GM12878 (cell line): ENCODE measurements at regions not wholly inside any gene's neighbourhood (a gene's known extent, or its start where the extent isn't known, plus 50 kb on each side); places are given as distances from the start of the nearest gene placed in this dataset.

Experiments
- ATAC-seq: fragments of 200-7000 bp; cut with Tn5 transposase; 3 replicates; pipeline ENCODE4 v1.9.1; 2020; ENCODE audit warnings: mild to moderate bottlenecking, moderate library complexity
- BruUV-seq: library from RNA; stranded (reverse); fragments of 400-500 nt; replicated peaks from 2 replicates; lab custom pipeline; 2021; lab: Mats Ljungman, UMichigan
- CTCF ChIA-PET: fragments of 300-600 bp; sonication (Branson Sonifier 250); formaldehyde crosslinking; extraction: SDS; loops from one replicate; lab custom pipeline; 2021; ENCODE audit warnings: inconsistent platforms; lab: Yijun Ruan, JAX
- POLR2A ChIA-PET: fragments of 350-600 bp; formaldehyde crosslinking; extraction: SDS; loops from one replicate; lab custom pipeline; 2021; ENCODE audit warnings: inconsistent platforms; lab: Charles Lee
- RAD21 ChIA-PET: fragments of 300-600 bp; sonication (Branson Sonifier 250); formaldehyde crosslinking; loops from one replicate; lab custom pipeline; 2023; ENCODE audit warnings: antibody characterized with exemption; ENCODE audit not compliant: unreplicated experiment; lab: Charles Lee
- SMC1A ChIA-PET: fragments of 300-600 bp; sonication (Branson Sonifier 250); formaldehyde crosslinking; loops from one replicate; lab custom pipeline; 2023; ENCODE audit not compliant: unreplicated experiment, uncharacterized antibody; lab: Charles Lee
- DNase-seq: peaks from one replicate; pipeline ENCODE4 v3.0.0-alpha.2; 2011; ENCODE audit warnings: low read depth, low spot score
- FAIRE-seq: peaks from 3 replicates; lab custom pipeline; 2011; peaks lifted over from hg19 to GRCh38; lab: Jason Lieb, UNC
- H2AFZ ChIP-seq: 2 replicates; pipeline ENCODE4 v1.6.0; 2011; ENCODE audit warnings: low read depth, low read length, control low read depth; ENCODE audit not compliant: control insufficient read depth
- H3K27ac ChIP-seq: 2 replicates; pipeline ENCODE4 v1.5.1; 2011; ENCODE audit warnings: control low read depth; ENCODE audit not compliant: control insufficient read depth, insufficient read depth
- H3K27me3 ChIP-seq, 2 experiments: replicated peaks in 1 of 2; 2 replicates each; pipeline versions ENCODE4 v1.6.0 to v1.6.1; 2011; ENCODE audit warnings: low read length in 1 of 2; ENCODE audit not compliant: control insufficient read depth in 2 of 2, insufficient read depth in 2 of 2
- H3K36me3 ChIP-seq, 2 experiments: 2 replicates each; pipeline ENCODE4 v1.5.1; 2011; ENCODE audit warnings: low read length in 1 of 2; ENCODE audit not compliant: control insufficient read depth in 2 of 2, insufficient read depth in 2 of 2
- H3K4me1 ChIP-seq: 2 replicates; pipeline ENCODE4 v1.6.1; 2011; ENCODE audit warnings: mild to moderate bottlenecking, low read length, moderate library complexity, mixed read lengths; ENCODE audit not compliant: control insufficient read depth, insufficient read depth
- H3K4me2 ChIP-seq: 2 replicates; pipeline ENCODE4 v1.6.0; 2011; ENCODE audit warnings: control low read depth; ENCODE audit not compliant: control insufficient read depth, insufficient read depth
- H3K4me3 ChIP-seq: fragments of 200-600 bp; sonication (generic); 2 replicates; pipeline ENCODE4 v1.5.1; 2016
- H3K79me2 ChIP-seq: 2 replicates; pipeline ENCODE4 v1.6.0; 2011; ENCODE audit warnings: low read length; ENCODE audit not compliant: control insufficient read depth, insufficient read depth
- H3K9ac ChIP-seq: 2 replicates; pipeline ENCODE4 v1.8.0; 2011; ENCODE audit warnings: low read length, control low read depth, mixed read lengths; ENCODE audit not compliant: control insufficient read depth, insufficient read depth
- H3K9me3 ChIP-seq: replicated peaks from 3 replicates; pipeline ENCODE4 v1.5.1; 2011; ENCODE audit warnings: mild to moderate bottlenecking, low read length; ENCODE audit not compliant: control insufficient read depth, insufficient read depth
- H4K20me1 ChIP-seq: 2 replicates; pipeline ENCODE4 v1.6.0; 2011; ENCODE audit not compliant: control insufficient read depth, insufficient read depth
- CEBPB ChIP-seq, 2 experiments: fragments of 150-350 bp in 1 of 2; IDR thresholded peaks; 2 replicates each; pipeline ENCODE4 v1.6.1; 2012 to 2014; ENCODE audit warnings: low read depth in 2 of 2, low read length in 2 of 2, borderline replicate concordance in 1 of 2, inconsistent platforms in 1 of 2
- E2F4 ChIP-seq: IDR thresholded peaks from 2 replicates; pipeline ENCODE4 v1.6.1; 2012; ENCODE audit warnings: low read depth, low read length, improper control_type of control experiment
- ESRRA ChIP-seq: IDR thresholded peaks from 2 replicates; pipeline ENCODE4 v1.6.1; 2012; ENCODE audit warnings: mild to moderate bottlenecking, low read length, improper control_type of control experiment
- SP1 ChIP-seq: IDR thresholded peaks from one replicate; pipeline ENCODE4 v1.6.1; 2011; ENCODE audit warnings: low read depth, low read length
- ZBTB33 ChIP-seq: fragments of 450-650 bp; IDR thresholded peaks from 2 replicates; pipeline ENCODE4 v1.6.1; 2017; ENCODE audit warnings: mild to moderate bottlenecking
- WGBS: methylation state at CpG from one replicate; pipeline ENCODE4 v1.1.6; 2016; ENCODE audit warnings: low lambda C conversion rate; ENCODE audit not compliant: insufficient replicate concordance, insufficient coverage; ENCODE audit errors: missing lambda C conversion rate; 5-methylcytosine and 5-hydroxymethylcytosine counted together
- in situ Hi-C: fragments of 300-500 bp; cut with MboI; formaldehyde crosslinking; loops from 9 replicates; pipeline ENCODE4 v1.14.3; 2018; ENCODE audit warnings: mixed read lengths
- intact Hi-C: fragments of 100-400 bp; cut with micrococcal nuclease; formaldehyde crosslinking; loops from one replicate; pipeline ENCODE4 v1.14.2; 2022; ENCODE audit not compliant: unreplicated experiment

DNA sequence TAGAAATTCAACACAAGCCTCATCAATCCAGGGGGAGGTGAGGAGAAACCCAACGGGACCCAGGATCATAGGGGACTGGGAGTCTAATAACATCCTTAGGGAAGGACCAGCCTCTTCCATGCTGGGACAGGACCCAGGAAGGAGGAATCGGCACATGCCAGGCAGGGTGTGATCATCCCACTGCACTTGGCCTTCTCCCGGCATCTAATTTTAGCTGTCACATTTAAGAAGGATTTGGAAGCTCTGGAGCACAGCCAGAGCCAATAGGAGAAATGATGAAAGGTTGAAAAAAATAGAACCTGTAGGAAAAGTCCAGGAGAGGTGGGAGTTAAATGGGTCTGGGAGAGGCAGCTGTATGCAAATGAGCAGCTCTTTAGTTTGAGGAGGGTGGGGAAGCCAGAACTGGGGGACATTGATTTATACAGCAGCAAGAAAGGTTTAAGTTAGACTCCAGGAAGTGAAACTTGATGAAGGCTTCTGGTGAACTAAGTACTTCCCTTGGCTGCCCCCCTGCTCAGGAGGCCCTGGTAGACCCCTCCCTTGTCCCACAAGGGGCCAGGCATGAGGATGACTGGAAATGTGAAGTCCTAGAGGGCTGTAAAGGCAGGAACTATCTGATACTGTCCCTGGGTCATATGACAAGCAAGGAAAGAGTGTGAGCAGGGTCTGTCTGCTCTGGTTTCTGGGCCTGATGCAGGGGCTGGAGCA lies 260.3 kb downstream of the LRFN2 start (continued):
- TF ChIP-seq ZBTB33 (no peak), CEBPB (IDR thresholded peaks at IDR 0.05; ENCODE audit: borderline replicate concordance in 1 of 2, low read depth in 2 of 2, low read length in 2 of 2) (no peak)
- TF ChIP-seq, all 136 proteins: peak for 0

- H3K79me2 ChIP-seq = no peaks in the 10 kb centered on the region
Observed at GRCh38 chr6:40325791-40326190, 261.4 kb downstream of the LRFN2 start.

More at GRCh38 chr6:40325791-40326190, 261.4 kb downstream of the LRFN2 start:
- no peak for FAIRE-seq
- ChIA-PET SMC1A (no interaction called here), POLR2A (no interaction called here), RAD21 (no interaction called here), CTCF (no interaction called here)
- in situ Hi-C loops = no loop called here
- intact Hi-C loops = no loop called here
- Histone ChIP-seq H3K27ac (no peak overlapping the region), H3K36me3 (no peaks in the 10 kb centered on the region), H3K27me3 (no peaks in the 10 kb centered on the region; a peak in 1 of 4 replicates), H3K4me2 (no peak overlapping the region), H3K9ac (no peak overlapping the region), H3K4me3 (no peak overlapping the region), H4K20me1 (no peaks in the 10 kb centered on the region), H2AFZ (no peak overlapping the region), H3K9me3 (no peaks in the 10 kb centered on the region; the same call in 2 of the 3 replicates), H3K4me1 (no peaks in the 10 kb centered on the region)
- BruUV-seq = no TSS peak
- no peak for TF ChIP-seq SP1
- no peak for TF ChIP-seq E2F4
- no peak for TF ChIP-seq ESRRA
- no peak for ATAC-seq
- WGBS = 0% methylated on average over 3 of the region's 3 CpGs
- no peak for DNase-seq
